HG03097 (cell line): ENCODE measurements at regions not wholly inside any gene's neighbourhood (a gene's known extent, or its start where the extent isn't known, plus 50 kb on each side); places are given as distances from the start of the nearest gene placed in this dataset.
A peak's percentile ranks its signal among the peaks of the same experiment; 100 is the strongest.

ENCODE experiments used
- ATAC-seq: cut with Tn5 transposase; IDR thresholded peaks from one replicate; pipeline ENCODE4 v1.9.1; 2021; ENCODE audit not compliant: unreplicated experiment, low FRiP score

DNA sequence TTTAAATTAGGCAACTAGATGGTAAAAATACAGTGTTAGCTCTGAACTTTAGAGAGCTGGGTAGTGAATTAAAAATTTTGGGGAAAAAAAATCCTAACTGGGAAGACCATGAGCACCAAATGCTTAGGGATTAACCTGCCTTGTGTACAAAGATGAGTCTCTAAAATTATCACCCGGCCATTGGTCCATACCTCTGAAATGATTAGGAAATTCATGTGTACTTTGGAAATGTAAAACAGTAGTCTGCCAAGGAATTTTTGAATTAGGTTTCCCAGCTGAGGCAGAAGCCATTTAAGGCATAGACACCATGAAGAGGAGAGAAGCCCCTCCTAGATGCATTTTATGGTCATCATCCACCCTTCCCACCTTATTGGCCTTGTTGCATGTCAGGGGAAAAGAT is 670.5 kb upstream of the SALL1 start:
- no peak for ATAC-seq

DNA sequence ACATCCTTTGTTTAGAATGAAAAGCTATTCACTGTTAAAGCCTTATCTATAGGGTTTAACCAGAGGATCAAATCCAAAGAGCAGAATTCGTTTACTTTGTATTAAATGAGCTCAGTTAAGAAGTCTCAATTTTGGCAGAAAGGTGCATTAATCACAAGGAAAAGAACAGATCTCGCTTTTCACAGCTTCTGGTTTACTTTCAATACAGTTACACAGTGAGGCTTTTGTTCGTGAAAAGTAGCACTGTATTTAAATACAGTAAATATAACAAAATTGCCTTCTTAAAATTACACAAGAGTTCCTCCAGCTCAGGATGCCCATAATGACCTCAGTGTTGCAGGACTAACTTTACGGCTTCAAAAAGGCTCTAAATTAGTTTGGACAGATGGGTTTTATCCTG is 669.1 kb upstream of the SALL1 start:
- no peak for ATAC-seq

DNA sequence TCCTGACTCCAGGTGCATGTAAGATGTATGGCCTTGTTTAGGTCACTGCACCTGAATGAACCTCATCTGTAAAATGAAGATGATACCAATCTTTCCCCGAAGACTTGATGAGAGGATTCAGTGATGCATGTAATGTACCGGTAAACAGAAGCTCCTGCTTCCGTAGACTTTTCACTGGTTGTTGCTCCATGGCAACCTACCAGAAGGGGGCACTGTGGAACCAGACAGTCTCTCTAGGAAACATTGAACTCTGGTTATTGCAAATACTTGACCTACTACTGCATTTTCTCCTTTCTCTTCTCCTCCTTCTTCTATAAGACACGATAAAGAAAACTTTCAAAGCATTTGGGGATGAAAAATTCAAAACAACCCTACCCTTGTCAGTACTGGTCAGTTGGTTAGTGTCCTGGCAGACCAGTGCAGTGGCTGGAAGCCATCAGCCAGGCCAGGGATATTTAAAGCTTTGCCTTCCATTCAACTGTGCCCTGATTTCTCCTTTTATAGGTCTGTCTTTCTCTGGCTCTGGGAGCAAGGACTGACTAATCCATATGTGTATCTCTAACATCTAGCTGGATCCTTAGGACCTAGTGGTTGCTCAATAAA is 667.4 kb upstream of the SALL1 start:
- ATAC-seq: no peak

DNA sequence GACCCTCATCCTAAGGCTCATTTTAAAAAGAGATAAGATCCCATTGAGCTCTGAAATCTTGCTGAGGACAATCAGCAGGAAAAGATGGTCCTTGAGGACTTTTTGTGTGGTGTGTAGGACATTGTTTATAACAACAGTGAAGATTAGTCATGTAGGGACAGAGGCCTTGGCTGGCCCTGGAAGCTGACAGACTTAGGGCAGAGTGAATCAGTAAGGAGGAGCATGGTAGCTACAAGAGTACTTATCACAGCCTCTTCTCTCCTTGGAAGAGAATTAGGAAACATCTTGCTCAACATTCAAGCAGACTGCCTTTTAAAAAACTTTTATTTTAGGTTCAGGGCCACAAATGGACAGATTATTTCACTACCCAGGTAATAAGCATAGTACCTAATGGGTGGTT is 665.9 kb upstream of the SALL1 start:
- no peak for ATAC-seq

DNA sequence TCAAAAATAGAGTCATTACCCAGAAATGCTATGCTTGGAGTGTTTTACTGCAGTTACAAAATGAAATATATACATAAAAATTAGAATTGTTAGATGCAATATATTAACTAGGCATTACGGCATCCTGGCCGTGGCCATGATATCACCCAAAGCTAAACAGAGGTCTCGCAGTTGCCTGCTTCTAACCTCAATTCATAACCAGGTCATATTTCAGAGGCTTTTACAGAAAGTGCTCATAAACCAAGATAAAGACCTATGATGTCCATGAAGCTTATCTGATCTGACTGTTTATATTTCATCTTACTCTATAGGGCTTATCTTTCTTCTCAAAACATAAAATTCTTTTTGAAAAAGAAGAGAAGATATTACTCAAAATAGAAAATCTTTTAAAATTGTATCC is 664.5 kb upstream of the SALL1 start:
- no peak for ATAC-seq

DNA sequence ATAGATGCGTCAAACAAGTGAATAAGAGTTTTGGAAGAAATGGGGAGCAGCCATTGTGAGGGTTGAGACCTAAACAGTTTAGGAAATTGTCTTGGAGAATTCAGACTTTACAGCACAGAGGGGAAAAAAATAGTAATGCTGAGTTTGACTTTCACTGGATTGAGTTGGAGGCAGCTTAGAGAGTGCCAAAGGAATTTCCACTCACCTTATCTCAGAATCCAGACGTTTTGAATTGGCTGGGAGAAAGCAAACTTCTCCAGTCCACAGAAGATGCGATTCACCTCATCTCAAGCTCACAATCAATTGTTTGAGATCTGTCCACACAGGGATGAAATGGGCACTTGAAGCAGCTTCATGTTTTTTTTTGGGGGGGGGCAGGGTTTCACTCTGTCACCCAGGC is 663.5 kb upstream of the SALL1 start:
- ATAC-seq: no peak

DNA sequence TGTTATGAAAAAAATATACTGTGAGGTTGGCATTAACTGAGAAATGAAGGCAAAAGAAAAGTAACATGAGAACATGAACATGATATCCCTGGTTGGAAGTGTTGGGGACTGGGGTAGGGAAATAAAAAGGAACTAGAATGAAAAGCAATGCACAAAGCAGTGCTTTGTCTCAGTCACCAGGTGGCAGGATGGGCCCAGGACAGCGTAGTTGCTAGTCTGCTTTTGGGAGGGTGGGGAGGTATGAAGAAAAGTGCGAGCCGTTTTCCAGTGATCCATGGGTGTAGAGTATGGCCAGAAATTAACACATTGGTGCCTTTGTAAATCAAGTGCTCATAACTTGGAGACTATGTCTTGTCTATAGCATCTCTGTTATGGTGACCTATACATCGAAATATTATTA is 662.5 kb upstream of the SALL1 start:
- ATAC-seq: no peak

DNA sequence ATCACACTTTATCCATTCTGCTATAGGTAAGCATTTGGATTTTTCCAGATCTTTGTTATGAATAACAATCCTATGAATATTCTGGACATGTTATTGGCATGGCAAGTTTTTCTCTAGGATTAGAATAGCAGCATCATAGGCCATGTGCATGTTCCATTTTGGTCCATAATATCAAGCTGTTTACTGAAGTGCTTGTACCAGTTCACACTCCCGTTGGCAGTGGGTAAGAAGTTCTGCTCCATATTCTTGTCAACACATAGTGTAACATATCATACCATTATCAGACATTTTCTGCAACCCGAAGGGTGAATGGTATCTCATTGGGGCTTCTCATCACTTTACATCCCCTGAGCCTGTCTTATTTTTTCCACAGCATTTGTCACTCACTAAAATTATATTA is 661.9 kb upstream of the SALL1 start:
- ATAC-seq: no peak

DNA sequence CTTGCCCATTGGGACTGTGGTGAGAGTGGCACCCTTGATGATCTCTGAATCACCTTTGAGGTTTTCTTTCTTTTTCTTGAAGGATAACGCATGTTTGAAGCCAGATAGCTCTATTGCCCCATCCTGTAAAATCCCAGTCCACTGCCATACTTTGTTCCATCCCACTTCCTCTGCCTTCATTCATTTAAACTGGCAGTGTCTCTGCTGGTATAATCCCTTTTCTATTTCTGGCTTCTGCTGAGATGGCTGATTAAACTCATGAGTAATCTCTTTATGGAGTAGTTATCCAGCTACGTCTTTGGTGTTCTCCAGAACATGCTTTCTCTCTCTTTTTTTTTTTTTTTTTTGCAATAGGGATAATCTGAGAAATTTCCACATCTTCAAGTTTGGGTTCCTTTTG is 656.5 kb upstream of the SALL1 start:
- no peak for ATAC-seq

DNA sequence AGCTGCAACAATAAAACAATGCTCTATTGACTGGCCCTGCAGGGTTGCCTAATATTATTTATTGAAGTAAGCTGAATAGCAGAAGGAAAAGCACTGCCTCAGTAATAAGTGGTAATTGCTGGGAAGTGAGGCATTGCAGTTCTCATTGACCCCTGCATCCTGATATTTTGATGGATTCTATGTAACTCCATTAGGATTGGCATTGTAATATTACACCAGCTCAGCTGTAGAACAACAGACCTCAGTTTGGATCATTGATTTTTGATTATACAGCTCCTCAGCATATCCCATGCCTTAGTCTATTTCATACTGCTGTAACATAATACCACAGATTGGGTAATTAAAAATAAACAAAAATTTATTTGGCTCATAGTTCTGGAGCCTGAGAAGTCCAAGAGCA is 650.6 kb upstream of the SALL1 start:
- ATAC-seq: no peak

DNA sequence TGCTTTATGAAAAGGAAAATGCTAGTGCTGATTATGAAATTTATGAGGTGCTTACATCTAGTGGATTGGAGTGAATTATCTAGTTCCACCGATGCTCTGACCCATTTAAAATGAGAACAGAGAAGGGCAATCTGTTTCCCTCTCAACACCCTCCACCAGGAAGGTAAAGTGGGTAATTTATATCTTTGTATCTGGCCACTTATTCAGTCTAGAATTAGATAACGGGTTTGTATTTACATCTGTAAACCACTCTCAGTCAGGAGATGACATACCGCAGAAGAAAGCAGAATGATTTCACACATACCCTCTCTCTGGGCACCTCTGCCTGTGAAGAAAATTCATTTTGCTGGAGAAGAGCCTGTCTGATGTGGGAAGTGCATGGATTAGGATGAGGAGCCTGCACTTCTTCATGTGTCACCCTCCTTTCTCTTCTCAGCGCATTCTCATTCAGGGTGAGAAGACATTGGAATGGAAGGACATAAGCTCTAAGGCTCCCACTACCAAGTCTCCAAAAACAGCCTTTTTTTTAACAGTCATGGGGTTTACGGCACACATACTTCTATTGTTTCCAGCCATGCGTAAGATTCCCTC is 646.7 kb upstream of the SALL1 start:
- no peak for ATAC-seq

DNA sequence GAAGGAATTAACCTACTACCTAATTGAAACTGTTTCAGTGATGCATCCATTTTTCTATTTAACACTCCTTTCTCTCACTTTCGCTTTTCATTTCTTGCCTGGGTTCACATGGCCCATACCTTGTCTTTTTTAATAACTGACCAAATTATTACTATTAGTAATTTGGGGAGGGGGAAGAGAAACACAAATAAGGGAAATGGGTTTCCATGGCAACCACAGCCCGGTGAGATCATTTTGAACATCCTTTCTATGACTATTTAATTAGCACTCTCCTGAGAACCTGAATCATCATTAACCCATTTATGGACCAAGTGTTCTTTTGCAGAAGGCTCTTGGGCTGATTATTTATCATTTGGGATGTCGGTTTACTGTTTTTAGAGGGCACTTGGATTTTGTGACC is 628.2 kb upstream of the SALL1 start:
- ATAC-seq: no peak

DNA sequence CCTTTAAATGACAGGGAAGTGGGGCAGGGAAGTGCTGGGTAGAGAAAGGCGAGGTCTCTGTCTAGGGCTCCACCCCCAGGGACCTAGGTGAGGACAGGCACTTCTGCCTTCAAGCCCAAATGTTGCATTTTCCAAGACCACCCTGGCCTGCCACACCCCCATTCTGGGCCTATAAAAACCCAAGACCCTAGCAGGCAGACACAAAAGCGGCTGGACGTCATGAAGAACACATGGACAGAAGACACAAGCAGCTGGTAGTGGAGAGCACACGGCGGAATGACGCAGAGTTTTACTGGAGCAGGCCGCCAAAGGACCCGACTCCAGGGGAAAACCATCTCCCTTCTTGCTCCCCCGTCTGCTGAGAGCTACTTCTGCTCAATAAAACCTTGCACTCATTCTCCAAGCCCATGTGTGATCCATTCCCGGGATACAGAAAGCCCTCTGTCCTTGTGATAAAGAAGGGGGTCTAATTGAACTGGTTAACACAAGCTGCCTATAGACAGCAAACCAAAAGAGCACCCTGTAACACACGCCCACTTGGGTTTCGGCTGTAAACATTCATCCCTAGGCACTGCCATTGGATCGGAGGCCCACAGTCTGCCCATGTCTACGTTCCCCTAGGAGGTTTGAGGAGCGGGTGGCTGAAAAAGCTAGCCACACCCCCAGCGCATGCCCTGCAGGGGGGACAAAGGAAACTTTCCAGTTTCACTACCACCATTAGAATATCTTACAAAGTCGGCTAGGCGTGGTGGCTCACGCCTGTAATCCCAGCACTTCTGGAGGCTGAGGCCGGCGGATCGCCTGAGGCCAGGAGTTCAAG is 622.2 kb upstream of the SALL1 start:
- no peak for ATAC-seq

DNA sequence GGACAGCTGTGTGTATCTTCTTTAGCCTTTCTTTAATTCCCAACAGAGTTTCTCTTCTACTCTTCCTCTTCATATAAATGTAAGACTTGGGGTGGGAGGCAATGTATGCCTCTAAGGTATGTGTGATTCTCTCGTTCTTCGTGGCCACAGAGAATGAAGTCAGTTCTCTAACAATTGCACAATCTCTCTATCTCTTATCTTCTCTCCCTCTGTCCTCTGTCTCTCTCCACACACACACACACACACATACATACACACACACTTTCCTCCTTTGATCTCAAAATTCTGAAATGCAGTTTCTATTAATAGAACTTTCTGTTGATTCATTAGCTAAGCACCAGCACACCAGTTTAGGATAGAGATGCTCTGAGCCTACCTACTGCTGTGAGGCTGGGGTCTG is 615.7 kb upstream of the SALL1 start:
- no peak for ATAC-seq

DNA sequence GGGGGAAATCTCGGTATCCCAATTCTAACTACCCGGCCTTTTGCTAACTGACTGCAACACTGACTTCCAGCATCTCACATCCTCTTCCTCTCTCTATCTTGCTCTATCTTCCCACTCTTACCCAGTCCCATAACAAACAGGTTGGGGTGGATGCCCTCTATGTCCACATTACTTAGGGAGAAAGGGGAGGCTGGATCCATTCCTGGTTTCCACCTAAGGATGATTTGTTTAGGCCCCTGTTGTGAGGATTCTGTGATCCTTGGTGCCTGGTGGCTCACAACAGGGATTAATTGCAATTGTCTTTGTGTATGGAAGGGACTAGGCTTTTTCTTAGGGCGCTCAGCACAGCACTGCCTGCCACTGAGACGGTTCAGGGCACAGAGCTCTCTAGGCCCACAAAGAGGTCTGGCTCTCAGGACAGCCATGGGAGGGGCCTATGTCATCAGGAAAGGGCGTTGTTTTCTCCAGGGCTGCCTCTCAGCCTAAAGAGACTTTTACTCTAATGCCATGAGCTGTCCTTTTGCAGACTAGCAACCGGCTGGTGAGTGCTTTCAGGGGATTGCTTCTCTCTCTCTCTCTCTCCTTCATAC is 612.1 kb upstream of the SALL1 start:
- no peak for ATAC-seq

DNA sequence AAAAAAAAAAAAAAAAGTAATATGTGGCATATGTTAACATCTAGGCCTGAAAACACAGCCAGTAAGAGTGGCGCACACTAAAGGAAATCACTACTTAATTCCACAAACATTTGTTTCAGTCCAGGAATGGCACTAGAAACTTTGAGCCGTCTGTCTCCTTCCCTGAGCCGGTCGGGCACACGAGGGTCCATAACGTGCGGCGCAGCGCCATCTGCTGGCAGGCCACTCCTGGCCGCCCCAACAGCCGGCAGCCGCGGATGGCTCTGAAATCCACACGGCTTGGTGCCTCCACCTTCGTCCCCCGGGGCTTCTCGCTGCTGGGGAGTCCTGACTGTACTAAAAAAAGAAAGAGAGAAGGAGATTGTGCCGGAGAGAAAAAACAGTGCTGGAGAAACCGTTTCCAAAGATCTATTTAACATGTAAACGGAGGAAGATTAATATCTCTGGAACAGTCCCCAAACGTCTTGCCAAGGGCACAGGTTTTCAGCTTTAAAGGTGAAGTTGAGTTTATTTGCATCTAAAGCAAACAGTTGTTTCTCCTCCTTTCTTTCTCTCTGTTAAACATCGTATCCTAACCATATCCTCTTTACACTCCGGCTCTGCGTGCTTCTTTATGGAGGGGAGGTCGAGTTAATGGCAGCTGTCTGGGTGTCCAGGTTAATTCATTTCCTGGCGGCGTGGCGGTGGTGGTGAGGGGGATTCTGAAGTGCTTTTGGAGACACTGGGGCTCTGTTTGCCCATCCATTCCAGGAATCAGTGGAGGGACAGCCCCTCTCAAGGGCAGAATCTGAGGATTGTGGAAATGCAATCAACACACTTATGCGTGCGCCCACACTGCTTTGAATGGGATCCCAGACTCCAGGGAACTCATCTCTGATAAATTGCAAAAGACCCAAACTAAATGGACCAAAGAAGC is 611.3 kb upstream of the SALL1 start:
- ATAC-seq: peak; percentile 94

DNA sequence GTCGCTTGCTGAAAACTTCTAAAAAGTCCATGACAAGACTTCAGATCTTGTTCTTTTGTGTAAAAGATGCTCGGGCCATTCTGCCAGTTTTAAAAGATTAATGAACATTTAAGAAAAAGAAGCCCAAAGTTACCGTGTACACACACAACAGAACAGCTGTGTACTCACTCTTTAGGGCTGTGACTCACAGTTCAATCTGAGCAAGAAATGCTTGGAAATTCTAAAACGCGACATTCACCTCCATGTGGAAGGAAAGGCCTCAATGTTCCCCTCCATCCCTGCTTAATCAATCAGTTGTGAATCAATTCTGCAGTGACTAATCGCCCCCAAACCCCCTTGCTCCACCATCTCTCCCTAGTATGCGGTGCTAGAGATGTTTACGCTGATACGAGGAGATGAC is 609.9 kb upstream of the SALL1 start:
- ATAC-seq: no peak

DNA sequence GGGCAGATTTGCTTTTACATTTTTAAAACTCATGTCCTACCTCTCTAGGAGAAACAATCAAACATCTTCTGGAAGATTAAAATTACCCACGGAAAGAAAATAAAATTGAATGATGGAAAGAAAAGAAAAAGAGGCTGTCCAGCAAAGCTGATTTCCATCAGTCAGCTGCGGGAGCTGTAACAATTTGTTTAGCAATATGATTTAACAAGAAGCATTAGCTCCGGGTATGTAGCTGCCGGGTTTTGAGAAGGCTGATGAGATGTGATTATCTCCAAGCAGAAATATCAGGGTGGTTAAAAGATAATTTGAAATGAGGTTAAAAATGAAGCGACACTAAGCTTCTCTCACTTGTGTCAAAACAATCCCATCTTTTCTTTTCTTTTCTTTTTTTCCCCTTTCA is 608.9 kb upstream of the SALL1 start:
- ATAC-seq: no peak

DNA sequence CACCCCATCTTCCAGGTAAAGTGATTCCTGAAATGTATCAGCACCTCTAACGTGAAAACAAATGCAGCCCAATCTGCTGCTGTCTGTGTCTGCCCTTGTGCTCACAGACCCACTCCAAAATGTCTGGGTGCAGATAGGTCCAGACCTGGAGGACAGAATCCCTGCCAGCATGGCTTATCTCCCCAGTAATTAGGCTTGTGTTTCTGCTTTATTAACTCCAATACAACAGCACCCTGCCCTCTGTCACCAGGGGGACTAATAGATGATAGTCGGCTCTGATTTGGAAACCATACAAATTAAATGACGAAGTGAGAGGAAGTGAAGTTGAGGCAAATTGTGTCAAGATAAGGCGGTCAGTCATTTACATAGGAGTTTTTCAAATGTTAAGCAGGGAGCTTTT is 608.3 kb upstream of the SALL1 start:
- ATAC-seq: no peak

DNA sequence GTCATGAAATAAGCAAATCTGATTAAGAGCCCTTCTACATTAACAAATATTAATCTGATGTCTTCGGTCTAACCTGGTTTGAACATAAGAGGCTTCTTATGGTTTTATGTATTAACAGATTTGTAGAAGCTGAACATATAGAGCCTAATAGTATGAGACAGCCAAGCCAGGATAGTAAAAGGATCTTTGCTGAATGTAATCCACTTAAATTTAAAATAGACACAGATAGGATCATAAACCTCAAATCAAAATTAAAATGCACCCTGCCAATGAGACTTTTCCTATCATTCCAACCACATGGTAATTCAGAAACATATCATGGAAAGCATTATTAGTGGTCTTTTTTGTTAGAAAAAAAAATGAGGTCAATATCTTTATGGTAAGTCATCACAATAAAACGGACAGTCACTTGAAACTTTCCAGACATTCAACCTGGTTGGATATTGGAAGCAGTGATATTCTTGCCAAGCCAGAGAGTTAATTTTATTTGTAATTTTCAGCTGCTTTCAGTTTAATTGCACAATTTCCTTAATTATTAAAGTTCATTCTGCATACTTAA is 606.9 kb upstream of the SALL1 start:
- no peak for ATAC-seq
